NCI-H1694 (cell line): ENCODE measurements at regions not wholly inside any gene's neighbourhood (a gene's known extent, or its start where the extent isn't known, plus 50 kb on each side); places are given as distances from the start of the nearest gene placed in this dataset.
"Not testable (repeated sequence)": the region's sequence is repeated elsewhere in the genome, so short reads cannot be mapped to it uniquely, and the experiment has no call there.

ENCODE experiments used
- DNase-seq: peaks from one replicate; lab custom pipeline; 2025; lab: John Stamatoyannopoulos, UW

DNA sequence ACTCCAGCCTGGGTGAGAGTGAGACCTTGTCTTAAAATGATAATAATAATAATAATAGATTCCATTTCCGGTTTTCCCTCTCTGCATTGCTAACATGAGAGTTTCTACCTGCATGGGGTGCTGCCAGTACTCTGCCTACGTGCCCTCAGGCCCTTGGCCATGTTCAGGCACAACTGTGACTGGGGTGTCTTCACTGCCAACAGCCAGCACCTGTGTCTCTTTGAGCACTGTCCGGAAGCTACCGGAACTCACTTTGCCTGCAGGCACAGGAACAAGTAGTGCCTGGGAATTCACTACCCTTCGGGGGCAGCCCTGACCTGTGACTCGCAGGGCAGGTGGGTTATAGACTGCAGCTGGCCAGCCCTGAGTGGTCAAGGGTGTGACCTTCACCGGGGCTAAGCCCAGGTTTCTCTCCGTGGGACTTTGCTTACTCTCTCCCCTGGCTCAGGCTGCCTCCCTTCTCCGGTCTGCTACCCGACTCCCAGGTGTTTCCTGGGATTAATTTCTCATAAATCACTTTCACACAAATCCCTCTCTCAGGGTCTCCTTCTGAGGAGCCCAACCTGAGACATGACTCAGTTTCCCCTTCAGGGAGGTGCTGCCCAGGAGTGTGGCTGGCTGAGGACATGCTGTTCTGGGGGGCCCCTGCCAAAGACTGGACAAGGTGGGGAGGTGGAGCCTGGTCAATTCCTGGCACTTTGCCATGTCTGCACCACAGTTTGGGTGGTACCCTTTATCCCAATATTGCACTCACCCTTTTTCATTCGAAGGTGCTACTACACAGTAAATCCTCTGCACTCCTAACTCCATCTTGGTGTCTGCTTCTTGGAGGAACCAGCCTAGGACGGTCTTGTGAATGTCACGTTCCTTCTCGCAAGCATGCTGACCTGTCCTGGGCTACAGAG is 79.5 kb upstream of the RALGAPA2 start:
- DNase-seq, result no peak

DNA sequence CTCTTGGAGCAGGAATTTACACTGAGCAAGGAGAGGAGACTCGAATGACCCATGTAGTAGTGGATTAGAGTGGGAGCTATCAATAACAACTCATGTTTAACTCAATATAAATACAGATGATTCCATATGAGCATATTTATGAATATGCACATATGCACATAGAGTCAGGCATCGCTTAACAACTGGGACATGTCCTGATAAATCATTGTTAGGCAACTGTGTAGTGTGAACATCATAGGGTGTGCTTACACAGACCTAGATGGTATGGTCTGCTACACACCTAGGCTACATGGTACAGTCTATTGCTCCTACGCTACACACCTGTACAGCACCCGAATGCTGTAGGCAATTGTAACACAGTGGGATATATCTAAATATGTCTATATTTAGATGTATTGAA is 75.9 kb upstream of the RALGAPA2 start:
- no peak for DNase-seq

DNA sequence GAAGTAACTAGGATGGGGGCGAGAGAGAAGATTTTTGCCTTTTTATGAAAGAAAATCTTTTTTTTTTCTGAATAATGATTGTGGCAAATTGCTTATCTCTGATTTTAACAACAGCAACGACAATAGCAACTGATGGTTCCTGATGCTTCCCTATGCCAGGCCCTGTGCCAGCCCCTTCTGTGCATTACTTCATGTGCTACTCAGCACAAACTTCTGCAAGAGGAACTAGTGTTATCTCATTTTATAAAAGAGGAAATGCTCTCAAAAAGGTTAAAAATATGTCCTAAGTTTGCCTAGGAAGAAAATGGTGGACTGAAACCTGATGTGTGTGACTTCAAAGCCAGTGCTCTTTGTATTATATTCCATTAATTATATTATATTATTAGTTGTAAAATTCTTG is 74.0 kb upstream of the RALGAPA2 start:
- DNase-seq, result no peak

DNA sequence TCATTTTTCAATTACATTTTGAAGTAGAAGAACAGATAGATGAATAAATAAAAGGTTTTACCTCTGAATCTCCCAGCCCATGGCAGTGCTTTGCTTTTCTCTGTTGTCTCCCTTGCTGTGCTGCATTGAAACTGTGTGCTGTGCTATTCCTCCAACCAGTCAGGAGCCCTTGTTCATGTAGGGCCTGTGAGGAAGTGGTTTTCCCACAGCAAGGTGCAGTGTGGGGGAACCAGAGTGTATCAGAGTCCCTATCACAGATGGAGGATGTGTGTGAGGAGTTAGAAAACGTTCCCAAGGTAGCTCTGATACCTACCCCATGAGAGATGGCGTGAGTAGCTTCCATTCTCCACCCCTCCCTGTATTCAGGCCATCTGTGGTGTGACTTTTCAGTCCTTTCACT is 72.8 kb upstream of the RALGAPA2 start:
- no peak for DNase-seq

DNA sequence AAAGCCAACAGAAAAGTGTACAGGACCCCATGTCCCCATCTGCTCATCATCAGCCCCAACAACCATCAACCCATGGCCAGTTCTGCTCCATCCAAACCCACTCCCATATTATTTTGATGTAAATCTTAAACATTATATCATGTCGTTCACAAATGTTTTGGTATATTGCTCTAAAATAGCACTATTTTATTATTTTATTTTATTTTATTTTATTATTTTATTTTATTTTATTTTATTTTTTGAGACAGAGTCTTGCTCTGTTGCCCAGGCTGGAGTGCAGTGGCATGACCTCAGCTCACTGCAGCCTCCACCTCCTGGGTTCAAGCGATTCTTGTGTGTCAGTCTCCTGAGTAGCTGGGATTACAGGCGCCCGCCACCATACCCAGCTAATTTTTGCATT is 72.0 kb upstream of the RALGAPA2 start:
- not testable (repeated sequence) for DNase-seq

DNA sequence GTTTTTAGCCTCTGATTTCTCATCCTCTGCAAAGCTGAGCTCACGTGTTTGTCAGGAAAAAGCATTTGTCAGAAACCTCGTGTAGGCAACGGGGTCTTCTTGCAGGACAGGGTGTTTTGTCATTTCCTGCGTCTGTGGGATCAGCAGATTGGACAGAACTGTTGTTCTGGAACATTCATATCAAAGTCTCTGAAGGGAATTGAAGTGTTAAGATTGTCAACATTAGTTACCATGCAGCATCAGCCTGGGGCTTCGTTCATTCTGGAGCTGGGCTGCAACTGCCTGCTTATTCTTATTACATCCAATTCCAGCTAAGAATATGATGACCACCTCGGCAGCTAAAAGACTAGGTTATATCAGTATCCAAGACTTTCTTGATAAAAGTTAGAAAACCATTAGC is 71.0 kb upstream of the RALGAPA2 start:
- DNase-seq, result no peak

DNA sequence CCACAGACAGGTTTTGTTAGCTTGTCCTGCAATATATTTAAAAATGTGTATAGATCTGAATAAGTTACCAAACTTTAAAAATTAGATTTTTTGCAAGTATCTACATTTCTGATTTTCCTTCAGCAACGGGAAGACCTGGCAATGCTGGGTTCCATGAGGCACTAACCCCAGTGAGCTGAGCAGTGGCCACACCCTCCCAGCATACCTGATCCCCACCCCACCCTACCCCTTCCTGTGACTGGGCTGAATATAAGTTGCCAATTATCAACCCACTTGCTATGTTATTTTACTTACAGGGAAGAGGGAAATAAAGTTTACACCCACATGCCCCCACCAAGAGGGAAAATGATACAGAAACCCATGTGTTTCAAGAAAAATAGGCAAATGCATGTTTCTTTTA is 70.3 kb upstream of the RALGAPA2 start:
- DNase-seq, result no peak

DNA sequence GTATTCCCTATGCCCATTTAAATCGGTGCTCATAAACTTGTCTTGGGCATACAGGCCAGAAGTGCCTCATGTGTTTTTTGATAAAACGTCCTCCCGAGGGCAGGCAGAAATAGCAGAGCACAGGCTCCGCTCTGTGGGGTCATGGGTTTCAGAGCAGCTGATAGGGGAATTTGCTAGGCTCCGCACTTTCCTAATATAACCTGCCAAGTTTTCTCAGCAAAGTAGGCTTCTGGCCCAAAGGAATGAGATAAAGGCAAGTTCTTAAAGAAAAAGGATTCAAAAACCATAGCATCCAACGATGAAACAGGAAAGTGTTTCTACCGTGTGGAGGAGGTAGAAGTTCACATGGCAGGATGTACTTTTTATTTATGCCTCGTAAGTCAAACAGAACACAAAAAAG is 69.8 kb upstream of the RALGAPA2 start:
- no peak for DNase-seq

DNA sequence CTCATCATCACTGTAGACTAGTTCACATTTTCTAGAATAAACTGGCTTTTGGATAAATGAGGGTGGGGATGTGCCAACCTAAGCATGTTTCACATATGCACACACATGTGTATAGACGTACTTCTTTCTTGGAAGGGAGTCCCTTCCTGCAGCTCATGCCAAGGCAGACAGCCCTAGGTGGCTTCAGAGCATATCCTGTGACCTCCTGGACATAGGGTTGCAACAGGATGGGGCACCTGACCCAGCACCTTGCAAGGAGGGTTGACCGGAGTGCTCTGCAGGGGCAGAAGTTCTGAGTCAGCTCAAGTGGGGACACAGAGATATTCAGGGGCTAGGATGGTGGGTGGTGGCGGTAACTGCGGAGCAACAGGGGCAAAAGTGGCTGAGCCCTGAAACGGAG is 68.6 kb upstream of the RALGAPA2 start:
- DNase-seq, result no peak

DNA sequence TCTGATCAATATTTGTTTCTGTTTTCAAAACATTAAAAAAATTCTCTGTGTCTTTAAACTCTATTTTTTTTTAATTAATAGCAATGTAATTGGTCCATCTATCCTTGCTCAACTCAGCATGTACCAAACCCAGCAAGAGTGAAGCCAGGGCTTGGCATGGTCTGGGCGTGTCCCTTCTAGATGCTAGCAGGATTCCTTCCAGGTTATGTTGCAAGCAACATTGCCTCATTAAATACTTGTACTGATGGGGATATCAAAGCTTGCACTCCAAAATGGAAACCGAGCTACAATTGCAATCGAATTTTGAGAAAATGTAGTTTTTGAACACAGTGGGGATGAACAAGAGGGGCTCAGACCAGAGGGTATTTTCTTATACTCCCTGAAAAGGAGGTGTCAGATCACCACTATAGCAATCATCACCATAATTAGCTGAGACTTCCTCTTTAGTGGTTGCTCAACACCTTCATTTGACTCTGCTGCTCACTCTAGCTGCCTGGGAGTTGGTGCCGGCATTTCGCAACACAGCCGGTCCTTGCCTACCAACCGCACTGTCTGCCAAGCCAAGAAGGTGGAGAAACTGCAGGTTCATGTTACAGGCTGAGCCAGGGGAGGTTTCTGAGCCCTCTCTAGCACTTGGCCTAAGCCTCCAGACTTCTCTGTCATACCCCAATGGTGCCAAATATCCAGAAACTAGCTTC is 67.8 kb upstream of the RALGAPA2 start:
- no peak for DNase-seq

DNA sequence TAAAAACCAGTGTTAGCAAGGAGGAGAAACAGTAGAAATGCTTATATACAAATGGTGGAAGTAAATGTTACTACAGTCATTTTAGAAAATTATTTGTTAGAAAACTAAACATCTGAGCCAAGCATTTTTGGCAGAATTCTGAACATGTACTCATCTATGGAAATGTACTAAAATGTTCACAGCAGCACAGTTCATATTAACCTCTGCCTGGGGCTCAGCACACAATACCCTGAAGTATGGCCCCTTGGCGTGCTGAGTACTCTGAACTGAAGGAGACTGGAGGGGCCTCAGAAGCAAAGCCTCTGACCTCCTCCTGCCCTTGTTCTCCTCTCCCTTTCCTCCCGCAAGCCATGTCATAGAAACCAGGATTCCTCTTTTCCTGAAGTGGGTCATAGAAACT is 66.2 kb upstream of the RALGAPA2 start:
- no peak for DNase-seq

DNA sequence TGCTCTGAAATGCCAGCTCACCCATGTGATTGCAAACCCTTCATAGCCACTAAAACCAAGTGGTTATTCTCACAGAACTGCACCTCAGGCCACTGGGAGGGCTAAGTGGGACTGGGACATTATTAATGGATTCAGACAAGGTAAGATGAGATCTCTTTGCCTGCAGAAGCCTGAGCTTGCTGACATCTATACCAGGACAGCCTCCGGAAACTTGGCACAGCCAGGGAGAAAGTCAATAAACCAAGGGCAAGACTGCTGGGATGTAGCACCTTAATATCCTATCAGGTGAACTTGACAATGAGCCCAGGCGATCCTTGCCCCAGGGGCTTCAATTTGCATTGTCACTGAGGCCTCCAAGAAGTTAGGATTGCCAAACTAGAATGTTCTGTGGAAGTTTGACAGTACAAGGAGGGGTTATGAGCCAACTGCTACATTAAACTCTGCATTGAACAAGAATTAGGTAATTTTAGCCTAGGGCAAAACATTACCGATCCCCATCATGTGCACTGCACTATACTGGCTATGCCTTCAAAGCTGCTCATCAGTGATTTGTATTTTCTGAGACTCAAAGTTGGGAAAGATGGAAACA is 60.1 kb upstream of the RALGAPA2 start:
- no peak for DNase-seq

DNA sequence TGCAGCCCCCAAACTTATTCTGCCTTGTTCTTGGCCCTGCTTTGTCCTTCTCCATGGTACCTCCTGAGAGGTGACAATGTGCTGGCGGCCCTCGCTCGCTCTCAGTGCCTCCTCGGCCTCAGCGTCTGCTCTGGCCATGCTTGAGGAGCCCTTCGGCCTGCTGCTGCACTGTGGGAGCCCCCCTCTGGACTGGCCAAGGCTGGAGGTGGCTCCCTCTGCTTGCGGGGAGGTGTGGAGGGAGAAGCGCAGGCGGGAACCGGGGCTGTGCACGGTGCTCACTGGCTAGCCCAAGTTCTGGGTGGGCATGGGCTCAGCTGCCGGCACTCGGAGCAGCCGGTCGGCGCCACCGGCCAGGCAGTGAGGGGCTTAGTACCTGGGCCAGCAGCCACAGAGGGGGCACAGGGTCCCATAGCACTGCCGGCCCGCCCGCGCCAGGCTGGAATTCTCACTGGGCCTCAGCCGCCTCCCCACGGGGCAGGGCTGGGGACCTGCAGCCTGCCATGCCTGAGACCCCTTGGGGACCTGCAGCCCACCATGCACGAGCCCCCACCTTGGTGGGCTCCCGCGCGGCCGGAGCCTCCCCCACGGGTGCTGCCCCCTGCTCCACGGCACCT is 55.9 kb upstream of the RALGAPA2 start:
- no peak for DNase-seq

DNA sequence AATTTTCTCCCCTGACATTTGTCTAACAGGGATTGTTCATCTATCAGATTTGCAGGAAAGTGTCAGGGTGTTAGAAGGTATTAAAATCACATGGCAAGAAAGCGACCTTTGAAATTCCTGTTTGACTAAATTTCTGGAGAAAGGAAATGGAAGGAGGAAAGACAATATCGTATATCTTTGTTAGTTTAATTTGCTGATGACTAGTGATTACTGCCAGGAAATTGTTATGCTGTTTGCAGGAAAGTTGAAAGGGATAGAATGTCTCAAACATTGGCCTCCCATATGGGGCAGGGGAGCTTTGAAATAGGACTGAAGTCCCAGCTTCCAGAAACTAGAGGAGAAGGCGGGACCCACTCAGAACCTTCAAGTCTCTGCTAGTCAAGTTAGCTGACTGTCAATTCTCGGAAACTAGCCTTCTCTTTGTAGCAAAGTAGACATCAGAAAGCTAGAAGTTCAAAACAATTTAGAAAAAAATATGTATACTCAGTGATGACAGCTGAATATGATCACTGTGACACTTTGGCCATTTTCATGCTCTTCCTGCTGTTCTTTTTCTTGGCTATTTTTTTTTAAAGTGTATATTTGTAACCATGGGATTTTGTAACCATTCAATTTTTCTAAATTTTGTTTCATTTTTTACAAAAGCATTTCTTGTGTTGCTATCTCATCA is 53.4 kb upstream of the RALGAPA2 start:
- no peak for DNase-seq

DNA sequence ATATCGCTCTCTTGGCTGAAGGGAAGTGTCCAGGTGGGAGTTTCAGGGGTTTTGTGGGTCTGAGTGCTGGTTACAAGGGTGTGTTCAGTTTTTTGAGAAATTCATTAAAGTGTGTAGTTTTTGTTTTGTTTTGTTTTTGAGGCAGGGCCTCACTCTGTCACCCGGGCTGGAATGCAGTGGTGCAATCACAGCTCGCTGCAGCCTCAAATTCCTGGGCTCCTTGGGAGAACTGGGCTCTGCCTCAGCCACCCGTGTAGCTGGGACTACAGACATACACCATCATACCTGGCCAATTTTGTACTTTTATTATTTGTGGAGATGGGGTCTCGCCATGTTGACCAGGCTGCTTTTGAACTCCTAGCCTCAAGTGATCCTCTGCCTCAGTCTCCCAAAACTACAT is 51.2 kb upstream of the RALGAPA2 start:
- no peak for DNase-seq
